ENCODE measurements at regions not wholly inside any gene's neighbourhood (a gene's known extent, or its start where the extent isn't known, plus 50 kb on each side); places are given as distances from the start of the nearest gene placed in this dataset.

GRCh38 chr10:10625491-10625890 lies 392.2 kb upstream of the CELF2 start:
- 90% methylated on average over 6 of the region's 6 CpGs for WGBS
- no peak overlapping the region for H3K4me3 ChIP-seq
- no peaks in the 10 kb centered on the region for H3K4me1 ChIP-seq (replicated peaks)
- no peaks in the 10 kb centered on the region for H3K9me3 ChIP-seq
- no peak for DNase-seq (ENCODE audit: low spot score)
- no peak for TF ChIP-seq CTCF (IDR thresholded peaks at IDR 0.05)
- no peak for TF ChIP-seq POLR2A (IDR thresholded peaks at IDR 0.05)
- no peak for TF ChIP-seq POLR2AphosphoS5 (IDR thresholded peaks at IDR 0.05)
- intact Hi-C loops (cut with DNase I) = no loop called here
- no peak overlapping the region for H3K27ac ChIP-seq
- no peaks in the 10 kb centered on the region for H3K27me3 ChIP-seq (replicated peaks; ENCODE audit: insufficient read depth)
- H3K36me3 ChIP-seq = no peaks in the 10 kb centered on the region

- intact Hi-C loops (cut with DNase I) = no loop called here
- Histone ChIP-seq H3K27ac (no peak overlapping the region), H3K4me3 (no peak overlapping the region), H3K27me3 (replicated peaks; ENCODE audit: insufficient read depth) (no peaks in the 10 kb centered on the region), H3K9me3 (no peaks in the 10 kb centered on the region), H3K4me1 (replicated peaks) (no peaks in the 10 kb centered on the region), H3K36me3 (no peaks in the 10 kb centered on the region)
- no peak for TF ChIP-seq POLR2A (IDR thresholded peaks at IDR 0.05)
- TF ChIP-seq POLR2AphosphoS5 (IDR thresholded peaks at IDR 0.05) = no peak
- TF ChIP-seq CTCF (IDR thresholded peaks at IDR 0.05) = no peak
- DNase-seq (ENCODE audit: low spot score) = no peak
- WGBS = 81% methylated on average over 9 of the region's 9 CpGs
These were observed 390.9 kb upstream of the CELF2 start for GRCh38 chr10:10626734-10627133.

GRCh38 chr10:10627414-10627813 lies 390.3 kb upstream of the CELF2 start:
- Histone ChIP-seq H3K9me3 (no peaks in the 10 kb centered on the region), H3K4me1 (replicated peaks) (no peaks in the 10 kb centered on the region), H3K27me3 (replicated peaks; ENCODE audit: insufficient read depth) (no peaks in the 10 kb centered on the region), H3K4me3 (no peak overlapping the region), H3K27ac (no peak overlapping the region), H3K36me3 (no peaks in the 10 kb centered on the region)
- DNase-seq (ENCODE audit: low spot score) = no peak
- 89% methylated on average over 1 of the region's 1 CpG for WGBS
- intact Hi-C loops (cut with DNase I) = no loop called here
- TF ChIP-seq CTCF (IDR thresholded peaks at IDR 0.05) (no peak), POLR2AphosphoS5 (IDR thresholded peaks at IDR 0.05) (no peak), POLR2A (IDR thresholded peaks at IDR 0.05) (no peak)

GRCh38 chr10:10629512-10629911 lies 388.2 kb upstream of the CELF2 start:
- DNase-seq (ENCODE audit: low spot score) = no peak
- Histone ChIP-seq H3K4me3 (no peak overlapping the region), H3K27ac (no peak overlapping the region), H3K4me1 (replicated peaks) (no peaks in the 10 kb centered on the region), H3K9me3 (no peaks in the 10 kb centered on the region), H3K36me3 (no peaks in the 10 kb centered on the region), H3K27me3 (replicated peaks; ENCODE audit: insufficient read depth) (no peaks in the 10 kb centered on the region)
- TF ChIP-seq POLR2A (IDR thresholded peaks at IDR 0.05) (no peak), POLR2AphosphoS5 (IDR thresholded peaks at IDR 0.05) (no peak)
- intact Hi-C loops (cut with DNase I) = no loop called here
- WGBS = 54% methylated on average over 3 of the region's 3 CpGs

- intact Hi-C loops (cut with DNase I) = no loop called here
- no peaks in the 10 kb centered on the region for H3K4me1 ChIP-seq (replicated peaks)
- no peaks in the 10 kb centered on the region for H3K9me3 ChIP-seq
- H3K27ac ChIP-seq = no peak overlapping the region
- 19% methylated on average over 3 of the region's 3 CpGs for WGBS
- H3K36me3 ChIP-seq = no peaks in the 10 kb centered on the region
- H3K27me3 ChIP-seq (replicated peaks; ENCODE audit: insufficient read depth) = no peaks in the 10 kb centered on the region
- TF ChIP-seq CTCF (IDR thresholded peaks at IDR 0.05) (no peak), POLR2A (IDR thresholded peaks at IDR 0.05) (no peak), POLR2AphosphoS5 (IDR thresholded peaks at IDR 0.05) (no peak)
- H3K4me3 ChIP-seq = no peak overlapping the region
- DNase-seq (ENCODE audit: low spot score) = no peak
These were observed 387.4 kb upstream of the CELF2 start for GRCh38 chr10:10630281-10630680.
